ENCODE measurements at regions not wholly inside any gene's neighbourhood (a gene's known extent, or its start where the extent isn't known, plus 50 kb on each side); places are given as distances from the start of the nearest gene placed in this dataset.

DNA sequence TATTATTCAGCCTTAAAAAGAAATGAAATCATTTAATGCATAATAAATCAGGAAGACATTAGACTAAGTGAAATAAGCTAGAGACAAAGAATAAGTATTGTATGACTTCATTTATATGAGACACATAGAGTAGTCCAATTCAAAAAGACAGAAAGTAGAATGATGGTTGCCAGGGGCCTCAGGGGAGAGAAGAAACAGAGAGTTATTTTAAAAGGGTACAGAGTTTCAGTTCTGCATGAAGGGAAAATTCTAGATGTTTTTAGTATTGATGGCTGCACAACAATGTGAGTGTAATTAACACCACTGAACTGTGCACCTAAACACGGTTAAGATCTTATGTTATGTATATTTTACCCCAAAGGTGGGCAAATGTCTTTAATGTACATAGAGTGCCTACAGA lies 1407.9 kb upstream of the MAP3K7 start:
- no peaks in the 10 kb centered on the region for H4K20me1 ChIP-seq
- no peak overlapping the region for H3K4me3 ChIP-seq
- H3K4me1 ChIP-seq, result peaks cover 6% of the 10 kb centered on the region; the same call in 1 of the 2 replicates
- no peak overlapping the region for H3K27ac ChIP-seq
- no peaks in the 10 kb centered on the region for H3K36me3 ChIP-seq
- H3K9me3 ChIP-seq, result peaks cover 11% of the 10 kb centered on the region
- H3K4me2 ChIP-seq, result no peak overlapping the region
- no peaks in the 10 kb centered on the region for H3K27me3 ChIP-seq
- no peak overlapping the region for H3K9ac ChIP-seq
- TF ChIP-seq Cebpa-rat (IDR thresholded peaks at IDR 0.05), result no peak

- no peaks in the 10 kb centered on the region for H3K4me1 ChIP-seq
- no peaks in the 10 kb centered on the region for H3K27me3 ChIP-seq
- H3K4me3 ChIP-seq, result no peak overlapping the region
- no peak for TF ChIP-seq Cebpa-rat (IDR thresholded peaks at IDR 0.05)
- no peaks in the 10 kb centered on the region for H4K20me1 ChIP-seq
- H3K36me3 ChIP-seq, result no peaks in the 10 kb centered on the region
- H3K27ac ChIP-seq, result no peak overlapping the region
- H3K4me2 ChIP-seq, result no peak overlapping the region
- H3K9me3 ChIP-seq, result no peaks in the 10 kb centered on the region
- no peak overlapping the region for H3K9ac ChIP-seq
Measured at GRCh38 chr6:91982559-91982958, 1395.7 kb upstream of the MAP3K7 start.

DNA sequence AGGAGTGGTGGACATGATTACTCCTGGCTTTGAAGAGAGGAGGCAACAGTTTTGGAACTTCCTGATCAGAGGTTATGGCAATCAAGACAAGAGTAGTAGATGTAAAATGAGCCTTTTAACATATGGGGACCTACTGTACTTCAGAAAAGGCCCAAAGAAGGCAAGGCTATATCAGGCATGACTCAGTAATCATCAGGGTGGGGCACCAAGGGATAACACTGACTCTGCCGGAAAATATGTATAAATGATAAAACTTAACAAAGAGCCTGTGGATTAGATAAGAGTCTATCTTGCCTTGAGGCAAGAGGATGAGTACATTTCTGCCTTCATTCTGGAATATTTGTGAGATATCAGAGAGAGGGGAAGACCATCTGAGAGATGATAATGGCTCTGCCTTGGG lies 1389.9 kb upstream of the MAP3K7 start:
- no peak overlapping the region for H3K27ac ChIP-seq
- H3K9me3 ChIP-seq, result 0 out of 2 replicates have a peak, but pooled peaks cover 3% of the 10 kb centered on the region
- no peaks in the 10 kb centered on the region for H3K27me3 ChIP-seq
- H3K9ac ChIP-seq, result no peak overlapping the region
- no peaks in the 10 kb centered on the region for H4K20me1 ChIP-seq
- no peaks in the 10 kb centered on the region for H3K4me1 ChIP-seq
- no peak overlapping the region for H3K4me3 ChIP-seq
- TF ChIP-seq Cebpa-rat (IDR thresholded peaks at IDR 0.05), result no peak
- H3K4me2 ChIP-seq, result no peak overlapping the region
- no peaks in the 10 kb centered on the region for H3K36me3 ChIP-seq

DNA sequence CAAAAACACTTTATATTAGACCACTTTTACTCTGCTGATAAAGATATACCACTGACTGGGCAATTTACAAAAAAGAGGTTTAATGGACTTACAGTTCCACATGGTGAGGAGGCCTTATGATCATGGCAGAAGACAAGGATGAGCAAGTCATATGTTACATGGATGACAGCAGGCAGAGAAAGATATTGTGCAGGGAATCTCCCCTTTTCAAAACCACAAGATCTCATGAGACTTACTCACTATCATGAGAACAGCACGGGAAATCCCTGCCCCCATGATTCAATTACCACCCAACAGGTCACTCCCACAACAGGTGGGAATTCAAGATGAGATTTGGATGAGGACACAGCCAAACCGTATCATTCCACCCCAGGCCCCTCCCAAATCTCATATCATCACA lies 1383.8 kb upstream of the MAP3K7 start:
- H4K20me1 ChIP-seq, result no peaks in the 10 kb centered on the region
- no peak overlapping the region for H3K4me3 ChIP-seq
- no peak overlapping the region for H3K9ac ChIP-seq
- no peak overlapping the region for H3K4me2 ChIP-seq
- no peak overlapping the region for H3K27ac ChIP-seq
- no peak for TF ChIP-seq Cebpa-rat (IDR thresholded peaks at IDR 0.05)
- H3K27me3 ChIP-seq, result no peaks in the 10 kb centered on the region
- no peaks in the 10 kb centered on the region for H3K4me1 ChIP-seq
- H3K9me3 ChIP-seq, result peaks cover 16% of the 10 kb centered on the region
- H3K36me3 ChIP-seq, result no peaks in the 10 kb centered on the region

DNA sequence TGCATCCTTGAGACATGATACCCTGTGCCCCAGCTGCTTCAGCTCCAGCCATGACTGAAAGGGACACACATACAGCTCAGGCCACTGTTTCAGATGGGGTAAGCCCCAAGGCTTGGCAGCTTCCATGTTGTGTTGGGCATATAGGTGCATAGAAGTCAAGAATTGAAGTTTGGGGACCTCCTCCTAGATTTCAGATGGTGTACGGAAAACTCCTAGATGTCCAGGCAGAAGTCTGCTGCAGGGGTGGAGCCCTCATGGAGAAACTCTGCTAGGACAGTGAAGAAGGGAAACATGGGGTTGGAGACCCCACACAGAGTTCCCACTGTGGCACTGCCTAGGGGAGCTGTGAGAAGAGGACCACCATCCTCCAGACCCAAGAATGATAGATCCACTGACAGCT lies 1379.0 kb upstream of the MAP3K7 start:
- no peaks in the 10 kb centered on the region for H4K20me1 ChIP-seq
- H3K9ac ChIP-seq, result no peak overlapping the region
- TF ChIP-seq Cebpa-rat (IDR thresholded peaks at IDR 0.05), result no peak

DNA sequence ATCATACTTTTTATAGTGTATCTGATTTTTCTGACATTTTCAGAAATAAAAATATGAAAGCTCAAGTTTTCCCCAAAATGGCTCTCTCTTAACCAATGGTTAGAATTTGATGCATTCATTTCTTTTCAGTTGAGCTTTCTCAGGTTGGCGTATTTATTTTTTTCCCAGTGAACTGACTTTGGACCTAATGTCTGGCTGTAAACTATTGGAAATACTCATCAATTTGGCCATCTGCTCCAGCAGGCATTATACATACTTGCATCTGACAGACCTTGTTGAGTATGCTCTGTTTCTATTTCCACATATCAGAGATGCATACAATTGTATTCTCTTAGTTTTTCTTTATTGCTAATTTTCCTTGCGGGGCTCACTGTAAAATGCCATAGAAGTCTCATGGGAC lies 1374.8 kb upstream of the MAP3K7 start:
- no peaks in the 10 kb centered on the region for H4K20me1 ChIP-seq
- H3K27me3 ChIP-seq, result no peaks in the 10 kb centered on the region
- no peaks in the 10 kb centered on the region for H3K4me1 ChIP-seq
- peaks cover 21% of the 10 kb centered on the region for H3K9me3 ChIP-seq
- TF ChIP-seq Cebpa-rat (IDR thresholded peaks at IDR 0.05), result no peak
- H3K36me3 ChIP-seq, result no peaks in the 10 kb centered on the region
- H3K27ac ChIP-seq, result no peak overlapping the region
- no peak overlapping the region for H3K4me2 ChIP-seq
- no peak overlapping the region for H3K9ac ChIP-seq
- H3K4me3 ChIP-seq, result no peak overlapping the region

More for the DNA sequence above, 1379.0 kb upstream of the MAP3K7 start:
- Histone ChIP-seq H3K27ac (no peak overlapping the region), H3K4me1 (no peaks in the 10 kb centered on the region), H3K4me2 (no peak overlapping the region), H3K4me3 (no peak overlapping the region), H3K9me3 (peaks cover 24% of the 10 kb centered on the region), H3K27me3 (no peaks in the 10 kb centered on the region), H3K36me3 (no peaks in the 10 kb centered on the region)

- no peak overlapping the region for H3K4me2 ChIP-seq
- no peak overlapping the region for H3K27ac ChIP-seq
- no peaks in the 10 kb centered on the region for H3K4me1 ChIP-seq
- H3K9me3 ChIP-seq, result peaks cover 16% of the 10 kb centered on the region
- H3K9ac ChIP-seq, result no peak overlapping the region
- no peaks in the 10 kb centered on the region for H3K27me3 ChIP-seq
- H3K4me3 ChIP-seq, result no peak overlapping the region
- H3K36me3 ChIP-seq, result no peaks in the 10 kb centered on the region
- H4K20me1 ChIP-seq, result no peaks in the 10 kb centered on the region
- TF ChIP-seq Cebpa-rat (IDR thresholded peaks at IDR 0.05), result no peak
Measured at GRCh38 chr6:91961236-91961635, 1374.4 kb upstream of the MAP3K7 start.

- H3K4me1 ChIP-seq, result no peaks in the 10 kb centered on the region
- no peak overlapping the region for H3K4me2 ChIP-seq
- H3K27ac ChIP-seq, result no peak overlapping the region
- no peaks in the 10 kb centered on the region for H4K20me1 ChIP-seq
- no peak for TF ChIP-seq Cebpa-rat (IDR thresholded peaks at IDR 0.05)
- no peak overlapping the region for H3K9ac ChIP-seq
- no peak overlapping the region for H3K4me3 ChIP-seq
- no peaks in the 10 kb centered on the region for H3K36me3 ChIP-seq
- H3K9me3 ChIP-seq, result no peaks in the 10 kb centered on the region
- no peaks in the 10 kb centered on the region for H3K27me3 ChIP-seq
Measured at GRCh38 chr6:91941838-91942237, 1355.0 kb upstream of the MAP3K7 start.

- H4K20me1 ChIP-seq, result no peaks in the 10 kb centered on the region
- no peak for TF ChIP-seq Cebpa-rat (IDR thresholded peaks at IDR 0.05)
- no peaks in the 10 kb centered on the region for H3K36me3 ChIP-seq
- no peaks in the 10 kb centered on the region for H3K9me3 ChIP-seq
- no peak overlapping the region for H3K27ac ChIP-seq
- no peak overlapping the region for H3K9ac ChIP-seq
- H3K4me1 ChIP-seq, result no peaks in the 10 kb centered on the region
- no peak overlapping the region for H3K4me3 ChIP-seq
- H3K4me2 ChIP-seq, result no peak overlapping the region
- H3K27me3 ChIP-seq, result no peaks in the 10 kb centered on the region
Measured at GRCh38 chr6:91940801-91941200, 1353.9 kb upstream of the MAP3K7 start.

GRCh38 chr6:91926827-91927226 lies 1340.0 kb upstream of the MAP3K7 start:
- Histone ChIP-seq H3K4me2 (no peak overlapping the region), H4K20me1 (no peaks in the 10 kb centered on the region), H3K9me3 (no peaks in the 10 kb centered on the region), H3K9ac (no peak overlapping the region), H3K27ac (no peak overlapping the region), H3K4me1 (no peaks in the 10 kb centered on the region), H3K36me3 (no peaks in the 10 kb centered on the region), H3K4me3 (no peak overlapping the region), H3K27me3 (no peaks in the 10 kb centered on the region)
- TF ChIP-seq Cebpa-rat (IDR thresholded peaks at IDR 0.05), result no peak

DNA sequence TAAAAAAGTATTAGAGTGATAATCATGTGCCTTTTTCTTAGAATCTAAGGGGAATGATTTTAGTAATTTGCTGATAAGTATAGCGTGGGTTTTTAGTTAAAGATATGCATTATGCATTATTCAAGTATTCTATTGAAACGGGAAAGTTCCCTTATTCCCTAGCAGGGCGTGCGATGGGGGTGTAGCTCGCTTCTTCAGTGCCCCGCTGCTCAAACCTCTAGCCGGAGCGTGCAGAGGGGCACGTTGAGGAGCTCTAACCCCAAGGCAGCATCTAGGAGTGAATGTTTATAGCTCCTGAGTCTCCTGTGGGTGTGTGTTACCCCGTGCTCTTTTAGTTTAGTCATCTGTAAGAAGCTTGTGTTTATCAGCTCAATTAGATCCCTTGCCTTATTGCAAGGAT lies 1339.5 kb upstream of the MAP3K7 start:
- Histone ChIP-seq H3K4me3 (no peak overlapping the region), H3K27me3 (no peaks in the 10 kb centered on the region), H3K9ac (no peak overlapping the region), H4K20me1 (no peaks in the 10 kb centered on the region), H3K36me3 (no peaks in the 10 kb centered on the region), H3K4me1 (no peaks in the 10 kb centered on the region), H3K27ac (no peak overlapping the region), H3K9me3 (no peaks in the 10 kb centered on the region), H3K4me2 (no peak overlapping the region)
- no peak for TF ChIP-seq Cebpa-rat (IDR thresholded peaks at IDR 0.05)

Data from BLaER1 (cell line).